ENCODE measurements at regions not wholly inside any gene's neighbourhood (a gene's known extent, or its start where the extent isn't known, plus 50 kb on each side); places are given as distances from the start of the nearest gene placed in this dataset.

DNA sequence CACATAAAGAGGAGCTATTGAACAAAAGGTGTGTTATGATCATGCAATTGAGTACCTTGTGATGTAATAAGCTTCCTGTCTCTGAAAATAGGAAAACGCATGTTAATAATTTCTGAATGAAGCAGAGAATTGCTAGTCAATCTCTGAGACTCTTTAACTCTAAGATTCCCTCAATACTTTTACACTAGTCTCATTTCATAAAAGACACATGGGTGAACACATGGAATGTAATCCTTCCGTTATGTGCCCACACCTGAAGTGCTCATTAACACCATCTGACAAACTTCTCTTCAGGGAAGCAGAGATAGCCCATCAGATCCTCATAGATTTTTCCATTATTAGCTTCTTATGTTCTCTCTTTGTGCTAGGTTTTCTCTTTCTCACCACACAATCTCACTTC is 182.4 kb downstream of the TLR4 start:
- TF ChIP-seq, protein P1, sequence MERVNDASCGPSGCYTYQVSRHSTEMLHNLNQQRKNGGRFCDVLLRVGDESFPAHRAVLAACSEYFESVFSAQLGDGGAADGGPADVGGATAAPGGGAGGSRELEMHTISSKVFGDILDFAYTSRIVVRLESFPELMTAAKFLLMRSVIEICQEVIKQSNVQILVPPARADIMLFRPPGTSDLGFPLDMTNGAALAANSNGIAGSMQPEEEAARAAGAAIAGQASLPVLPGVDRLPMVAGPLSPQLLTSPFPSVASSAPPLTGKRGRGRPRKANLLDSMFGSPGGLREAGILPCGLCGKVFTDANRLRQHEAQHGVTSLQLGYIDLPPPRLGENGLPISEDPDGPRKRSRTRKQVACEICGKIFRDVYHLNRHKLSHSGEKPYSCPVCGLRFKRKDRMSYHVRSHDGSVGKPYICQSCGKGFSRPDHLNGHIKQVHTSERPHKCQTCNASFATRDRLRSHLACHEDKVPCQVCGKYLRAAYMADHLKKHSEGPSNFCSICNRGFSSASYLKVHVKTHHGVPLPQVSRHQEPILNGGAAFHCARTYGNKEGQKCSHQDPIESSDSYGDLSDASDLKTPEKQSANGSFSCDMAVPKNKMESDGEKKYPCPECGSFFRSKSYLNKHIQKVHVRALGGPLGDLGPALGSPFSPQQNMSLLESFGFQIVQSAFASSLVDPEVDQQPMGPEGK (CRISPR knock-in tag; IDR thresholded peaks at IDR 0.05; ENCODE audit: borderline replicate concordance): no peak
- TF ChIP-seq ZNF8 (CRISPR knock-in tag; IDR thresholded peaks at IDR 0.05) (no peak), ZFP30 (CRISPR knock-in tag; IDR thresholded peaks at IDR 0.05) (no peak), BACH2 (CRISPR knock-in tag; IDR thresholded peaks at IDR 0.05; ENCODE audit: borderline replicate concordance) (no peak), ZNF70 (CRISPR knock-in tag; IDR thresholded peaks at IDR 0.05) (no peak), ARNTL (CRISPR knock-in tag; IDR thresholded peaks at IDR 0.05; ENCODE audit: borderline replicate concordance, low read depth) (no peak), SNAI2 (CRISPR knock-in tag; IDR thresholded peaks at IDR 0.05) (no peak), GLIS3 (CRISPR knock-in tag; IDR thresholded peaks at IDR 0.05) (no peak), TCF4 (CRISPR knock-in tag; IDR thresholded peaks at IDR 0.05; ENCODE audit: borderline replicate concordance) (no peak)
- TF ChIP-seq, protein P2, sequence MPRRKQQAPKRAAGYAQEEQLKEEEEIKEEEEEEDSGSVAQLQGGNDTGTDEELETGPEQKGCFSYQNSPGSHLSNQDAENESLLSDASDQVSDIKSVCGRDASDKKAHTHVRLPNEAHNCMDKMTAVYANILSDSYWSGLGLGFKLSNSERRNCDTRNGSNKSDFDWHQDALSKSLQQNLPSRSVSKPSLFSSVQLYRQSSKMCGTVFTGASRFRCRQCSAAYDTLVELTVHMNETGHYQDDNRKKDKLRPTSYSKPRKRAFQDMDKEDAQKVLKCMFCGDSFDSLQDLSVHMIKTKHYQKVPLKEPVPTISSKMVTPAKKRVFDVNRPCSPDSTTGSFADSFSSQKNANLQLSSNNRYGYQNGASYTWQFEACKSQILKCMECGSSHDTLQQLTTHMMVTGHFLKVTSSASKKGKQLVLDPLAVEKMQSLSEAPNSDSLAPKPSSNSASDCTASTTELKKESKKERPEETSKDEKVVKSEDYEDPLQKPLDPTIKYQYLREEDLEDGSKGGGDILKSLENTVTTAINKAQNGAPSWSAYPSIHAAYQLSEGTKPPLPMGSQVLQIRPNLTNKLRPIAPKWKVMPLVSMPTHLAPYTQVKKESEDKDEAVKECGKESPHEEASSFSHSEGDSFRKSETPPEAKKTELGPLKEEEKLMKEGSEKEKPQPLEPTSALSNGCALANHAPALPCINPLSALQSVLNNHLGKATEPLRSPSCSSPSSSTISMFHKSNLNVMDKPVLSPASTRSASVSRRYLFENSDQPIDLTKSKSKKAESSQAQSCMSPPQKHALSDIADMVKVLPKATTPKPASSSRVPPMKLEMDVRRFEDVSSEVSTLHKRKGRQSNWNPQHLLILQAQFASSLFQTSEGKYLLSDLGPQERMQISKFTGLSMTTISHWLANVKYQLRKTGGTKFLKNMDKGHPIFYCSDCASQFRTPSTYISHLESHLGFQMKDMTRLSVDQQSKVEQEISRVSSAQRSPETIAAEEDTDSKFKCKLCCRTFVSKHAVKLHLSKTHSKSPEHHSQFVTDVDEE (CRISPR knock-in tag; IDR thresholded peaks at IDR 0.05): no peak
- TF ChIP-seq, protein P3, sequence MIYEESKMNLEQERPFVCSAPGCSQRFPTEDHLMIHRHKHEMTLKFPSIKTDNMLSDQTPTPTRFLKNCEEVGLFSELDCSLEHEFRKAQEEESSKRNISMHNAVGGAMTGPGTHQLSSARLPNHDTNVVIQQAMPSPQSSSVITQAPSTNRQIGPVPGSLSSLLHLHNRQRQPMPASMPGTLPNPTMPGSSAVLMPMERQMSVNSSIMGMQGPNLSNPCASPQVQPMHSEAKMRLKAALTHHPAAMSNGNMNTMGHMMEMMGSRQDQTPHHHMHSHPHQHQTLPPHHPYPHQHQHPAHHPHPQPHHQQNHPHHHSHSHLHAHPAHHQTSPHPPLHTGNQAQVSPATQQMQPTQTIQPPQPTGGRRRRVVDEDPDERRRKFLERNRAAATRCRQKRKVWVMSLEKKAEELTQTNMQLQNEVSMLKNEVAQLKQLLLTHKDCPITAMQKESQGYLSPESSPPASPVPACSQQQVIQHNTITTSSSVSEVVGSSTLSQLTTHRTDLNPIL (CRISPR knock-in tag; IDR thresholded peaks at IDR 0.05; ENCODE audit: low read depth): no peak
- ATAC-seq: no peak

DNA sequence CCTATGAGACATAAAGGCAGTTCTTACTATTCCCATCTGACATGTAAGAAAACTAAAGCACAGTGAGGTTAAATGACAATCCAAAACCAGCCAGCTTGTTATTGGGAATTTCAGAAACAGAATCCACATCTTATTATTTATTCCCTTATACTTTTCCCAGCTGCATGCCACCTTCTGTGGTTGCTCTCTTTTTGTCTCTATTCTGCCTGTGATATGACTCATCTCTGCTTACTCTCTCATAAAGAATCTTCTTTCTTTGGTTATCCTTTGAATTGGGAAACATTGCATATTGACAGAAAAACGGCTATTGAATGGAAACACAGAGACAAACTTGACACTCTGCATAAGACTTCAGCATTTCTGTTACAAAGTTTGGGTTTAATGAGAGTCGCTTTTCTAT is 183.2 kb downstream of the TLR4 start:
- ATAC-seq: no peak
- no peak for TF ChIP-seq ZNF70 (CRISPR knock-in tag; IDR thresholded peaks at IDR 0.05)

DNA sequence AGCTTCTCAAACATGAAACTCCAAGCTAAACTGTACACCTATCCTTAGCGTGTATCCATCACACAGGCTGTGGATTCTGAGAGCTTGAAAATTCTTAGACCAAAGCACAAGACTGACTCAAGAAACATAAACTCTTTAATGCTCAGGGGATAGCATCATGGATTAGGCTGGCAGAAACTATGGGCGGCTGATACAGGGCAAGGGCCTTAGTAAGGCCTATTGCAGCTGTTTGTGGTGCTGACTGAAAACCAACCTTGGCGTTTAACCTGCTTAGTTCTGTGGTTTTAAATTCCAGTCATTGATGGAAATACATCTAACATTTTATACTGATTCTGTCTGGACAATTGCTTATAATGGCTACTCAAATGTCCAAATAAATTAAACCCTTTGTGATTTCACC is 183.7 kb downstream of the TLR4 start:
- ATAC-seq: no peak
- TF ChIP-seq ISL1 (CRISPR knock-in tag; IDR thresholded peaks at IDR 0.05) (no peak), SNAI2 (CRISPR knock-in tag; IDR thresholded peaks at IDR 0.05) (no peak), PPARA (CRISPR knock-in tag; IDR thresholded peaks at IDR 0.05; ENCODE audit: borderline replicate concordance) (no peak), RARB (CRISPR knock-in tag; IDR thresholded peaks at IDR 0.05) (no peak), ARNTL (CRISPR knock-in tag; IDR thresholded peaks at IDR 0.05; ENCODE audit: borderline replicate concordance, low read depth) (no peak), ZFP3 (CRISPR knock-in tag; IDR thresholded peaks at IDR 0.05) (no peak), ZNF565 (CRISPR knock-in tag; conservative IDR thresholded peaks at IDR 0.05; ENCODE audit: low read depth) (no peak), ZC3H10 (CRISPR knock-in tag; IDR thresholded peaks at IDR 0.05) (no peak), TOX (CRISPR knock-in tag; IDR thresholded peaks at IDR 0.05; ENCODE audit: borderline replicate concordance) (no peak), ESRRG (CRISPR knock-in tag; IDR thresholded peaks at IDR 0.05) (no peak)
- TF ChIP-seq, protein P4, sequence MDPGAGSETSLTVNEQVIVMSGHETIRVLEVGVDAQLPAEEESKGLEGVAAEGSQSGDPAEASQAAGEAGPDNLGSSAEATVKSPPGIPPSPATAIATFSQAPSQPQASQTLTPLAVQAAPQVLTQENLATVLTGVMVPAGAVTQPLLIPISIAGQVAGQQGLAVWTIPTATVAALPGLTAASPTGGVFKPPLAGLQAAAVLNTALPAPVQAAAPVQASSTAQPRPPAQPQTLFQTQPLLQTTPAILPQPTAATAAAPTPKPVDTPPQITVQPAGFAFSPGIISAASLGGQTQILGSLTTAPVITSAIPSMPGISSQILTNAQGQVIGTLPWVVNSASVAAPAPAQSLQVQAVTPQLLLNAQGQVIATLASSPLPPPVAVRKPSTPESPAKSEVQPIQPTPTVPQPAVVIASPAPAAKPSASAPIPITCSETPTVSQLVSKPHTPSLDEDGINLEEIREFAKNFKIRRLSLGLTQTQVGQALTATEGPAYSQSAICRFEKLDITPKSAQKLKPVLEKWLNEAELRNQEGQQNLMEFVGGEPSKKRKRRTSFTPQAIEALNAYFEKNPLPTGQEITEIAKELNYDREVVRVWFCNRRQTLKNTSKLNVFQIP (CRISPR knock-in tag; IDR thresholded peaks at IDR 0.05; ENCODE audit: borderline replicate concordance, low read depth): no peak
- TF ChIP-seq, protein P5, sequence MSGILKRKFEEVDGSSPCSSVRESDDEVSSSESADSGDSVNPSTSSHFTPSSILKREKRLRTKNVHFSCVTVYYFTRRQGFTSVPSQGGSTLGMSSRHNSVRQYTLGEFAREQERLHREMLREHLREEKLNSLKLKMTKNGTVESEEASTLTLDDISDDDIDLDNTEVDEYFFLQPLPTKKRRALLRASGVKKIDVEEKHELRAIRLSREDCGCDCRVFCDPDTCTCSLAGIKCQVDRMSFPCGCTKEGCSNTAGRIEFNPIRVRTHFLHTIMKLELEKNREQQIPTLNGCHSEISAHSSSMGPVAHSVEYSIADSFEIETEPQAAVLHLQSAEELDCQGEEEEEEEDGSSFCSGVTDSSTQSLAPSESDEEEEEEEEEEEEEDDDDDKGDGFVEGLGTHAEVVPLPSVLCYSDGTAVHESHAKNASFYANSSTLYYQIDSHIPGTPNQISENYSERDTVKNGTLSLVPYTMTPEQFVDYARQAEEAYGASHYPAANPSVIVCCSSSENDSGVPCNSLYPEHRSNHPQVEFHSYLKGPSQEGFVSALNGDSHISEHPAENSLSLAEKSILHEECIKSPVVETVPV (CRISPR knock-in tag; IDR thresholded peaks at IDR 0.05): no peak
- TF ChIP-seq, protein P3 (CRISPR knock-in tag; IDR thresholded peaks at IDR 0.05; ENCODE audit: low read depth): no peak
